GM12878 (cell line): ENCODE measurements at regions not wholly inside any gene's neighbourhood (a gene's known extent, or its start where the extent isn't known, plus 50 kb on each side); places are given as distances from the start of the nearest gene placed in this dataset.

Experiments used
- ATAC-seq: fragments of 200-7000 bp; cut with Tn5 transposase; 3 replicates; pipeline ENCODE4 v1.9.1; 2020; ENCODE audit warnings: mild to moderate bottlenecking, moderate library complexity
- BruUV-seq: library from RNA; stranded (reverse); fragments of 400-500 nt; replicated peaks from 2 replicates; lab custom pipeline; 2021; lab: Mats Ljungman, UMichigan
- CTCF ChIA-PET: fragments of 300-600 bp; sonication (Branson Sonifier 250); formaldehyde crosslinking; extraction: SDS; loops from one replicate; lab custom pipeline; 2021; ENCODE audit warnings: inconsistent platforms; lab: Yijun Ruan, JAX
- POLR2A ChIA-PET: fragments of 350-600 bp; formaldehyde crosslinking; extraction: SDS; loops from one replicate; lab custom pipeline; 2021; ENCODE audit warnings: inconsistent platforms; lab: Charles Lee
- RAD21 ChIA-PET: fragments of 300-600 bp; sonication (Branson Sonifier 250); formaldehyde crosslinking; loops from one replicate; lab custom pipeline; 2023; ENCODE audit warnings: antibody characterized with exemption; ENCODE audit not compliant: unreplicated experiment; lab: Charles Lee
- SMC1A ChIA-PET: fragments of 300-600 bp; sonication (Branson Sonifier 250); formaldehyde crosslinking; loops from one replicate; lab custom pipeline; 2023; ENCODE audit not compliant: unreplicated experiment, uncharacterized antibody; lab: Charles Lee
- DNase-seq: peaks from one replicate; pipeline ENCODE4 v3.0.0-alpha.2; 2011; ENCODE audit warnings: low read depth, low spot score
- FAIRE-seq: peaks from 3 replicates; lab custom pipeline; 2011; peaks lifted over from hg19 to GRCh38; lab: Jason Lieb, UNC
- H2AFZ ChIP-seq: 2 replicates; pipeline ENCODE4 v1.6.0; 2011; ENCODE audit warnings: low read depth, low read length, control low read depth; ENCODE audit not compliant: control insufficient read depth
- H3K27ac ChIP-seq: 2 replicates; pipeline ENCODE4 v1.5.1; 2011; ENCODE audit warnings: control low read depth; ENCODE audit not compliant: control insufficient read depth, insufficient read depth
- H3K27me3 ChIP-seq, 2 experiments: replicated peaks in 1 of 2; 2 replicates each; pipeline versions ENCODE4 v1.6.0 to v1.6.1; 2011; ENCODE audit warnings: low read length in 1 of 2; ENCODE audit not compliant: control insufficient read depth in 2 of 2, insufficient read depth in 2 of 2
- H3K36me3 ChIP-seq, 2 experiments: 2 replicates each; pipeline ENCODE4 v1.5.1; 2011; ENCODE audit warnings: low read length in 1 of 2; ENCODE audit not compliant: control insufficient read depth in 2 of 2, insufficient read depth in 2 of 2
- H3K4me1 ChIP-seq: 2 replicates; pipeline ENCODE4 v1.6.1; 2011; ENCODE audit warnings: mild to moderate bottlenecking, low read length, moderate library complexity, mixed read lengths; ENCODE audit not compliant: control insufficient read depth, insufficient read depth
- H3K4me2 ChIP-seq: 2 replicates; pipeline ENCODE4 v1.6.0; 2011; ENCODE audit warnings: control low read depth; ENCODE audit not compliant: control insufficient read depth, insufficient read depth
- H3K4me3 ChIP-seq: fragments of 200-600 bp; sonication (generic); 2 replicates; pipeline ENCODE4 v1.5.1; 2016
- H3K79me2 ChIP-seq: 2 replicates; pipeline ENCODE4 v1.6.0; 2011; ENCODE audit warnings: low read length; ENCODE audit not compliant: control insufficient read depth, insufficient read depth
- H3K9ac ChIP-seq: 2 replicates; pipeline ENCODE4 v1.8.0; 2011; ENCODE audit warnings: low read length, control low read depth, mixed read lengths; ENCODE audit not compliant: control insufficient read depth, insufficient read depth
- H3K9me3 ChIP-seq: replicated peaks from 3 replicates; pipeline ENCODE4 v1.5.1; 2011; ENCODE audit warnings: mild to moderate bottlenecking, low read length; ENCODE audit not compliant: control insufficient read depth, insufficient read depth
- H4K20me1 ChIP-seq: 2 replicates; pipeline ENCODE4 v1.6.0; 2011; ENCODE audit not compliant: control insufficient read depth, insufficient read depth
- ELK1 ChIP-seq: IDR thresholded peaks from 2 replicates; pipeline ENCODE4 v1.6.1; 2012; ENCODE audit warnings: low read depth, low read length, improper control_type of control experiment
- EP300 ChIP-seq, 2 experiments: fragments of 150-350 bp in 1 of 2; IDR thresholded peaks; 2 replicates each; pipeline ENCODE4 v1.6.1; 2011 to 2012; ENCODE audit warnings: low read depth in 2 of 2, low read length in 2 of 2, borderline replicate concordance in 1 of 2, improper control_type of control experiment in 1 of 2, inconsistent platforms in 1 of 2; ENCODE audit not compliant: control insufficient read depth in 1 of 2
- MYB ChIP-seq: fragments of 150-350 bp; IDR thresholded peaks from 2 replicates; pipeline ENCODE4 v1.6.1; 2014; ENCODE audit warnings: mild to moderate bottlenecking, low read depth, low read length, borderline replicate concordance
- TBL1XR1 ChIP-seq: IDR thresholded peaks from 2 replicates; pipeline ENCODE4 v1.6.1; 2012; ENCODE audit warnings: low read depth, low read length, improper control_type of control experiment
- ZBED1 ChIP-seq: IDR thresholded peaks from 2 replicates; pipeline ENCODE4 v1.6.1; 2016; ENCODE audit warnings: borderline replicate concordance
- WGBS: methylation state at CpG from one replicate; pipeline ENCODE4 v1.1.6; 2016; ENCODE audit warnings: low lambda C conversion rate; ENCODE audit not compliant: insufficient replicate concordance, insufficient coverage; ENCODE audit errors: missing lambda C conversion rate; 5-methylcytosine and 5-hydroxymethylcytosine counted together
- in situ Hi-C: fragments of 300-500 bp; cut with MboI; formaldehyde crosslinking; loops from 9 replicates; pipeline ENCODE4 v1.14.3; 2018; ENCODE audit warnings: mixed read lengths
- intact Hi-C: fragments of 100-400 bp; cut with micrococcal nuclease; formaldehyde crosslinking; loops from one replicate; pipeline ENCODE4 v1.14.2; 2022; ENCODE audit not compliant: unreplicated experiment
- TF ChIP-seq, protein P1 (sequence below): IDR thresholded peaks from 2 replicates; pipeline ENCODE4 v1.6.1; 2012; ENCODE audit warnings: improper control_type of control experiment, low read depth, low read length; ENCODE audit not compliant: insufficient replicate concordance

DNA sequence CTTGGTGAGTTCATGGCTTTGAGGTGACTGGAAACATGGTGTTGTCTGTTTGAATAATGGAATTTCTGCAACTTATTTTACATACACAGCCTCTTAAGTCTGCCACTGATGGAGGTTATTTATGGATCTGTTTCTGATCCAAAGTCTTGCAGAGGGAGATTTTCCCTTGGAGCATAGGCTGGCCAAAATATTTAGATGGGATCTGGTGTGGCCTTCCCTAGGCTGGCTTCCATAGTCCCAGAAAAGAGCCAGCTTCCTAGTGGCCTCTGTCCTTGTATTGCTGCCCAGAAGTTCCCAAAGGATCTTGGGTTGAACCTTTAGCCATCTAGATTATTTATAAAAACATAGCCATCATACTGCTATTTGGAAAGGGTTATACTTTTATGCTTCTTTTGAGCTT, 491.1 kb upstream of the RGS6 start:
- SMC1A ChIA-PET = interaction anchor here (1.2 to 2.3 kb wide), 3 partner anchors 8 to 38 kb away, joined by 3 to 10 read pairs (median 9); no protein-coding TSS in a partner anchor
- RAD21 ChIA-PET = interaction anchor here (1.1 to 1.8 kb wide), 3 partner anchors 8 to 110 kb away, joined by 3 to 10 read pairs (median 4); no protein-coding TSS in a partner anchor
- POLR2A ChIA-PET = interaction anchor here (1.7 to 1.9 kb wide), 3 partner anchors 11 to 113 kb away, joined by 6 to 10 read pairs (median 7); no protein-coding TSS in a partner anchor
- H3K9me3 ChIP-seq = no peaks in the 10 kb centered on the region
- no peaks in the 10 kb centered on the region for H4K20me1 ChIP-seq
- peaks cover 22% of the 10 kb centered on the region for H3K79me2 ChIP-seq
- no TSS peak for BruUV-seq
- H3K36me3 ChIP-seq = no peaks in the 10 kb centered on the region; a peak in 2 of 4 replicates
- H3K4me3 ChIP-seq = no peak overlapping the region
- in situ Hi-C loops = no loop called here
- H3K9ac ChIP-seq = no peak overlapping the region
- H3K4me1 ChIP-seq = peaks cover 16% of the 10 kb centered on the region
- no peak for FAIRE-seq
- no peak overlapping the region for H3K4me2 ChIP-seq
- H3K27ac ChIP-seq = no peak overlapping the region
- CTCF ChIA-PET = interaction anchor here (1.0 to 1.5 kb wide), 3 partner anchors 10 to 119 kb away, joined by 3 to 4 read pairs (median 3); no protein-coding TSS in a partner anchor
- no peak for TF ChIP-seq ELK1
- no peak for TF ChIP-seq ZBED1
- no peak for TF ChIP-seq TBL1XR1
- TF ChIP-seq, all 136 proteins: peak for 0
- Histone ChIP-seq H2AFZ (no peak overlapping the region), H3K27me3 (no peaks in the 10 kb centered on the region)
- no peak for ATAC-seq
- DNase-seq = no peak
- intact Hi-C loops = no loop called here

DNA sequence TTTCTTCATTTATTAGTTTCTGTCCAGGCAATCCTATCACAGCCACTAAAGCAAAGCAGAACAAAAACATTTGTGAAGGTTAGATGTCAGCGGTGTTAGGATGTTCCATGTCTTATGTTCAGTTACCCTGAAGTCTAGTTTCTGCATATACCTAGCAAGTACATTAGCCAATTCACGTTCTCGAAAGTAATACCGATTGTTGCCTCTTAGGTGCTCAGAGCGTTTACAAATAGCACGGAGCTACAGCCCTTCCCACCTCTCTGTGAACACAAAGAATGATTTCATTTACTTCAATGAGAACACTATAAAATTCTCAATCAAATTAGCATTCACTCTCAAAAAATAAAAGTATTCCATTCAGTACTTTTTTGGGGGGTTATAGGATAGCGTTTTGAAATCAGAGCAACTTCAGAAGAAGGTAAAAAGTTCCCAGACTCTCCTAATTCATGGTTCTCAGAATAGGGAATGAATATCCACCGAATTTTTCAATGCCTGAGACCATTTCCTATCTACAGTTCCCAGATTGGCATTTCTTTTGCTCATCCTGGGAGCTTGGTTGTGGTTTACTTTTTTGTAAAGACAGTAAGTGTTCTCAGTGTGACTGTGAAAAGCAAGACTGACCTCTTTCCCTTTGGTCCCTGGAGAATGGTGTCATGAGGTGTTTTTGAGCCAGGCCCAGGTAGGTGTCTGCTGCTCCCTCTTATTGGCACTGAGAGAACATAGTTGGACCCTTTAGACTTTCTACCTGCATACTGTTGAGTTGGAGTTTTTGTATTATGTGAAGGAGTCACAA, 488.0 kb upstream of the RGS6 start:
- ChIA-PET SMC1A (interaction anchor here (0.9 to 8.5 kb wide), 19 partner anchors 9 to 302 kb away, joined by 3 to 63 read pairs (median 6); no protein-coding TSS in a partner anchor), POLR2A (interaction anchor here (0.5 to 2.3 kb wide), 5 partner anchors 12 to 54 kb away, joined by 3 to 9 read pairs (median 4); no protein-coding TSS in a partner anchor)
- TF ChIP-seq EP300 (IDR thresholded peaks at IDR 0.05; ENCODE audit: borderline replicate concordance in 1 of 2, control insufficient read depth in 1 of 2, low read depth in 2 of 2, low read length in 2 of 2) = peak; percentile 38 to 47; a peak in 2 of 4 replicates
- TF ChIP-seq, protein P1, sequence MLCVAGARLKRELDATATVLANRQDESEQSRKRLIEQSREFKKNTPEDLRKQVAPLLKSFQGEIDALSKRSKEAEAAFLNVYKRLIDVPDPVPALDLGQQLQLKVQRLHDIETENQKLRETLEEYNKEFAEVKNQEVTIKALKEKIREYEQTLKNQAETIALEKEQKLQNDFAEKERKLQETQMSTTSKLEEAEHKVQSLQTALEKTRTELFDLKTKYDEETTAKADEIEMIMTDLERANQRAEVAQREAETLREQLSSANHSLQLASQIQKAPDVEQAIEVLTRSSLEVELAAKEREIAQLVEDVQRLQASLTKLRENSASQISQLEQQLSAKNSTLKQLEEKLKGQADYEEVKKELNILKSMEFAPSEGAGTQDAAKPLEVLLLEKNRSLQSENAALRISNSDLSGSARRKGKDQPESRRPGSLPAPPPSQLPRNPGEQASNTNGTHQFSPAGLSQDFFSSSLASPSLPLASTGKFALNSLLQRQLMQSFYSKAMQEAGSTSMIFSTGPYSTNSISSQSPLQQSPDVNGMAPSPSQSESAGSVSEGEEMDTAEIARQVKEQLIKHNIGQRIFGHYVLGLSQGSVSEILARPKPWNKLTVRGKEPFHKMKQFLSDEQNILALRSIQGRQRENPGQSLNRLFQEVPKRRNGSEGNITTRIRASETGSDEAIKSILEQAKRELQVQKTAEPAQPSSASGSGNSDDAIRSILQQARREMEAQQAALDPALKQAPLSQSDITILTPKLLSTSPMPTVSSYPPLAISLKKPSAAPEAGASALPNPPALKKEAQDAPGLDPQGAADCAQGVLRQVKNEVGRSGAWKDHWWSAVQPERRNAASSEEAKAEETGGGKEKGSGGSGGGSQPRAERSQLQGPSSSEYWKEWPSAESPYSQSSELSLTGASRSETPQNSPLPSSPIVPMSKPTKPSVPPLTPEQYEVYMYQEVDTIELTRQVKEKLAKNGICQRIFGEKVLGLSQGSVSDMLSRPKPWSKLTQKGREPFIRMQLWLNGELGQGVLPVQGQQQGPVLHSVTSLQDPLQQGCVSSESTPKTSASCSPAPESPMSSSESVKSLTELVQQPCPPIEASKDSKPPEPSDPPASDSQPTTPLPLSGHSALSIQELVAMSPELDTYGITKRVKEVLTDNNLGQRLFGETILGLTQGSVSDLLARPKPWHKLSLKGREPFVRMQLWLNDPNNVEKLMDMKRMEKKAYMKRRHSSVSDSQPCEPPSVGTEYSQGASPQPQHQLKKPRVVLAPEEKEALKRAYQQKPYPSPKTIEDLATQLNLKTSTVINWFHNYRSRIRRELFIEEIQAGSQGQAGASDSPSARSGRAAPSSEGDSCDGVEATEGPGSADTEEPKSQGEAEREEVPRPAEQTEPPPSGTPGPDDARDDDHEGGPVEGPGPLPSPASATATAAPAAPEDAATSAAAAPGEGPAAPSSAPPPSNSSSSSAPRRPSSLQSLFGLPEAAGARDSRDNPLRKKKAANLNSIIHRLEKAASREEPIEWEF = peak; percentile 53
- no peak for TF ChIP-seq MYB

More for the DNA sequence above, 488.0 kb upstream of the RGS6 start:
- Histone ChIP-seq H3K27ac (no peak overlapping the region), H3K9me3 (no peaks in the 10 kb centered on the region), H3K36me3 (no peaks in the 10 kb centered on the region; a peak in 1 of 4 replicates), H4K20me1 (no peaks in the 10 kb centered on the region), H3K27me3 (no peaks in the 10 kb centered on the region), H3K4me1 (peaks cover under 1% of the 10 kb centered on the region; the same call in 1 of the 2 replicates), H3K4me2 (no peak overlapping the region), H2AFZ (no peak overlapping the region), H3K4me3 (no peak overlapping the region), H3K9ac (no peak overlapping the region), H3K79me2 (peaks cover 26% of the 10 kb centered on the region)
- BruUV-seq = no TSS peak
- WGBS = 73% methylated on average over 8 of the region's 8 CpGs
- FAIRE-seq (no peak), ATAC-seq (peak; percentile 69), DNase-seq (peak; percentile 40)
- intact Hi-C loops = no loop called here
- ChIA-PET CTCF (interaction anchor here (0.5 to 1.5 kb wide), 9 partner anchors 9 to 110 kb away, joined by 3 to 5 read pairs (median 3); no protein-coding TSS in a partner anchor), RAD21 (interaction anchor here (0.7 to 2.3 kb wide), 15 partner anchors 14 to 302 kb away, joined by 3 to 10 read pairs (median 3); no protein-coding TSS in a partner anchor)
- in situ Hi-C loops = no loop called here
